HFF-Myc (cell line): ENCODE measurements at regions not wholly inside any gene's neighbourhood (a gene's known extent, or its start where the extent isn't known, plus 50 kb on each side); places are given as distances from the start of the nearest gene placed in this dataset.

Experiments used
- DNase-seq: peaks from one replicate; pipeline ENCODE4 v3.0.0-alpha.2; 2011; ENCODE audit warnings: low read depth; ENCODE audit errors: extremely low read depth
- H3K4me3 ChIP-seq: replicated peaks from 2 replicates; pipeline ENCODE4 v1.5.1; 2011; ENCODE audit warnings: low read depth, mild to moderate bottlenecking, control low read depth, low read length
- CTCF ChIP-seq: IDR thresholded peaks from 2 replicates; pipeline ENCODE4 v1.5.1; 2012; ENCODE audit warnings: mild to moderate bottlenecking, low read depth, low read length, control low read depth; ENCODE audit errors: missing control alignments

- TF ChIP-seq CTCF, result no peak
- no peak overlapping the region for H3K4me3 ChIP-seq
- no peak for DNase-seq
Measured at GRCh38 chr4:147034372-147034771, 88.7 kb upstream of the TTC29 start.

- TF ChIP-seq CTCF, result no peak
- DNase-seq, result no peak
- no peak overlapping the region for H3K4me3 ChIP-seq
Measured at GRCh38 chr4:147037069-147037468, 91.4 kb upstream of the TTC29 start.

- no peak for DNase-seq
- TF ChIP-seq CTCF, result no peak
- H3K4me3 ChIP-seq, result no peak overlapping the region
Measured at GRCh38 chr4:147039976-147040575, 94.4 kb upstream of the TTC29 start.

GRCh38 chr4:147040874-147041273 lies 95.2 kb upstream of the TTC29 start:
- DNase-seq, result no peak
- TF ChIP-seq CTCF, result no peak
- H3K4me3 ChIP-seq, result no peak overlapping the region

- TF ChIP-seq CTCF, result no peak
- no peak overlapping the region for H3K4me3 ChIP-seq
- DNase-seq, result no peak
Measured at GRCh38 chr4:147041376-147041775, 95.7 kb upstream of the TTC29 start.

GRCh38 chr4:147042046-147042445 lies 96.4 kb upstream of the TTC29 start:
- TF ChIP-seq CTCF, result no peak
- no peak for DNase-seq
- no peak overlapping the region for H3K4me3 ChIP-seq

- DNase-seq, result no peak
- TF ChIP-seq CTCF, result no peak
- no peak overlapping the region for H3K4me3 ChIP-seq
Measured at GRCh38 chr4:147044241-147044640, 98.6 kb upstream of the TTC29 start.
